Spleen (tissue), 7 donors: ENCODE measurements at regions not wholly inside any gene's neighbourhood (a gene's known extent, or its start where the extent isn't known, plus 50 kb on each side); places are given as distances from the start of the nearest gene placed in this dataset.
"Not testable (repeated sequence)": the region's sequence is repeated elsewhere in the genome, so short reads cannot be mapped to it uniquely, and the experiment has no call there.

ENCODE experiments used
- CTCF ChIP-seq, 11 experiments: fragments of 200-600 bp in 7 of 11; fragments of 450-650 bp in 4 of 11; sonication (generic) in 4 of 11; IDR thresholded peaks in 8 of 11; conservative IDR thresholded peaks in 3 of 11; 1 replicate in 7 of 11; 2 replicates in 4 of 11; pipeline versions ENCODE4 v1.4.0 to v1.8.0; 2016 to 2021; ENCODE audit warnings: antibody characterized with exemption in 11 of 11, inconsistent platforms in 4 of 11, mild to moderate bottlenecking in 1 of 11
- POLR2AphosphoS5 ChIP-seq, 3 donors: sonication (generic); formaldehyde crosslinking; IDR thresholded peaks; one replicate each; pipeline ENCODE4 v1.5.1; 2017; ENCODE audit warnings: antibody characterized with exemption in 3 of 3
- donor health status: DM: no; HTN: no; CAD: no; lungs with moderate emphysema.
- donor health status: DM: no; HTN: no; CAD: no.
- donor health status: DM: no; HTN: no; CAD: no.

GRCh38 chr18:70395771-70396170 is 106.9 kb downstream of the SOCS6 start:
- TF ChIP-seq CTCF (IDR thresholded peaks at IDR 0.05 in 8 of 11, conservative IDR thresholded peaks at IDR 0.05 in 3 of 11); POLR2AphosphoS5 (IDR thresholded peaks at IDR 0.05): not testable (repeated sequence)
